Spleen (tissue), 11 donors: ENCODE measurements at regions not wholly inside any gene's neighbourhood (a gene's known extent, or its start where the extent isn't known, plus 50 kb on each side); places are given as distances from the start of the nearest gene placed in this dataset.

Experiments used
- DNase-seq: peaks from one replicate; pipeline ENCODE4 v3.0.0-alpha.2; 2020
- H3K27ac ChIP-seq, 8 donors: fragments of 200-600 bp; sonication (generic) in 7 of 8; 1 replicate in 4 of 8; 2 replicates in 4 of 8; pipeline versions ENCODE4 v1.5.0 to v1.8.0; 2016 to 2021; ENCODE audit warnings: inconsistent platforms in 4 of 8, mild to moderate bottlenecking in 4 of 8, moderate library complexity in 1 of 8
- H3K27me3 ChIP-seq, 7 donors: fragments of 200-600 bp; sonication (generic) in 6 of 7; replicated peaks in 1 of 7; 1 replicate in 4 of 7; 2 replicates in 3 of 7; pipeline versions ENCODE4 v1.5.0 to v1.8.0; 2016 to 2021; ENCODE audit warnings: inconsistent platforms in 3 of 7, mild to moderate bottlenecking in 1 of 7
- H3K36me3 ChIP-seq, 6 donors: fragments of 200-600 bp; sonication (generic) in 5 of 6; 1 replicate in 4 of 6; 2 replicates in 2 of 6; pipeline versions ENCODE4 v1.5.0 to v1.8.0; 2016 to 2021; ENCODE audit warnings: inconsistent platforms in 2 of 6
- H3K4me1 ChIP-seq, 6 donors: fragments of 200-600 bp; sonication (generic) in 5 of 6; 1 replicate in 3 of 6; 2 replicates in 3 of 6; pipeline versions ENCODE4 v1.5.0 to v1.8.0; 2016 to 2021; ENCODE audit warnings: inconsistent platforms in 3 of 6
- H3K4me3 ChIP-seq, 8 donors: fragments of 200-600 bp; sonication (generic) in 7 of 8; 1 replicate in 4 of 8; 2 replicates in 4 of 8; pipeline versions ENCODE4 v1.5.0 to v1.8.0; 2016 to 2021; ENCODE audit warnings: inconsistent platforms in 4 of 8, mild to moderate bottlenecking in 4 of 8, moderate library complexity in 2 of 8
- H3K9me3 ChIP-seq, 8 donors: fragments of 200-600 bp; sonication (generic) in 7 of 8; 1 replicate in 4 of 8; 2 replicates in 4 of 8; pipeline versions ENCODE4 v1.5.0 to v1.8.0; 2016 to 2021; ENCODE audit warnings: inconsistent platforms in 4 of 8
- POLR2A ChIP-seq, 3 donors: fragments of 450-650 bp; IDR thresholded peaks; one replicate each; pipeline ENCODE4 v1.5.1; 2017; ENCODE audit warnings: antibody characterized with exemption in 3 of 3, mild to moderate bottlenecking in 1 of 3
- POLR2AphosphoS5 ChIP-seq, 3 donors: sonication (generic); formaldehyde crosslinking; IDR thresholded peaks; one replicate each; pipeline ENCODE4 v1.5.1; 2017; ENCODE audit warnings: antibody characterized with exemption in 3 of 3
- WGBS, 5 donors: extraction: QIAGEN DNeasy Blood & Tissue Kit in 3 of 5; methylation state at CpG; one replicate each; pipeline versions ENCODE4 v1.1.5 to v1.1.7; 2013 to 2018; 5-methylcytosine and 5-hydroxymethylcytosine counted together
- intact Hi-C: fragments of 100-400 bp; cut with DNase I; formaldehyde crosslinking; loops from one replicate; pipeline ENCODE4 v1.15.0; 2023; ENCODE audit warnings: low total_unique reads
- TF ChIP-seq, protein P1 (sequence below), 11 experiments: fragments of 200-600 bp in 7 of 11; fragments of 450-650 bp in 4 of 11; sonication (generic) in 4 of 11; IDR thresholded peaks in 8 of 11; conservative IDR thresholded peaks in 3 of 11; 1 replicate in 7 of 11; 2 replicates in 4 of 11; pipeline versions ENCODE4 v1.4.0 to v1.8.0; 2016 to 2021; ENCODE audit warnings: antibody characterized with exemption in 11 of 11, inconsistent platforms in 4 of 11, mild to moderate bottlenecking in 1 of 11
- donor health status: healthy with polysubstance abuse.
- donor health status: DM: no; HTN: no; CAD: no; lungs with moderate emphysema.
- donor health status: DM: no; HTN: no; CAD: no.
- donor health status: Bipolar disorder and iron deficiency.
- donor health status: healthy.
- donor health status: DM: no; HTN: no; CAD: no.
- donor health status: DM: yes; HTN: yes; CAD: no.

DNA sequence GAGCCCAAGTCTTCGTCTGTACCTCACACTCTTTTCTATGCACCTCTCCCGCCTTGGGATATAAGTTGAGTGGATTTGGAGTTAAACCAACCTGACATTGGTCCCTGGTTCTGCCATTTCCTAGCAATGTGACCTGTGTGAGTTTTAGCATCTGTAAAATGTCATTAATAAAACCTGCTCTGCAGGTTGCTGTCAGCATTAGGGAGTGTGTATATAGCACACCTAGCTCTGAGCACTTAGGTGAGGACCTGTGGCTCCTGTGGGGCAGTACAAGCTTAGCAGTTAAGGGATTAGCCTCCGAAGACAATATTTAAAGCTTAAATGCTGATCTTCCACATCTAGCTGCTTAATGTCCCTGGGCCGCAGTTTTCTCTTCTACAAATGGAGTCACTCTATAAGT lies 248.0 kb downstream of the TMEM114 start:
- 81 to 91% (median 82%) methylated on average over 4 of the region's 4 CpGs for WGBS, 5 donors
- H3K36me3 ChIP-seq, result no peaks in the 10 kb centered on the region
- intact Hi-C loops, result no loop called here
- H3K4me3 ChIP-seq, result no peak overlapping the region
- peaks cover 0 to 6% (median 0%) of the 10 kb centered on the region in 7 donors for H3K27me3 ChIP-seq
- H3K9me3 ChIP-seq, result peaks cover 0 to 18% (median 6%) of the 10 kb centered on the region in 8 donors
- H3K4me1 ChIP-seq, result no peaks in the 10 kb centered on the region
- DNase-seq, result no peak
- no peak overlapping the region for H3K27ac ChIP-seq
- no peak for TF ChIP-seq POLR2AphosphoS5 (IDR thresholded peaks at IDR 0.05)
- TF ChIP-seq, protein P1, sequence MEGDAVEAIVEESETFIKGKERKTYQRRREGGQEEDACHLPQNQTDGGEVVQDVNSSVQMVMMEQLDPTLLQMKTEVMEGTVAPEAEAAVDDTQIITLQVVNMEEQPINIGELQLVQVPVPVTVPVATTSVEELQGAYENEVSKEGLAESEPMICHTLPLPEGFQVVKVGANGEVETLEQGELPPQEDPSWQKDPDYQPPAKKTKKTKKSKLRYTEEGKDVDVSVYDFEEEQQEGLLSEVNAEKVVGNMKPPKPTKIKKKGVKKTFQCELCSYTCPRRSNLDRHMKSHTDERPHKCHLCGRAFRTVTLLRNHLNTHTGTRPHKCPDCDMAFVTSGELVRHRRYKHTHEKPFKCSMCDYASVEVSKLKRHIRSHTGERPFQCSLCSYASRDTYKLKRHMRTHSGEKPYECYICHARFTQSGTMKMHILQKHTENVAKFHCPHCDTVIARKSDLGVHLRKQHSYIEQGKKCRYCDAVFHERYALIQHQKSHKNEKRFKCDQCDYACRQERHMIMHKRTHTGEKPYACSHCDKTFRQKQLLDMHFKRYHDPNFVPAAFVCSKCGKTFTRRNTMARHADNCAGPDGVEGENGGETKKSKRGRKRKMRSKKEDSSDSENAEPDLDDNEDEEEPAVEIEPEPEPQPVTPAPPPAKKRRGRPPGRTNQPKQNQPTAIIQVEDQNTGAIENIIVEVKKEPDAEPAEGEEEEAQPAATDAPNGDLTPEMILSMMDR (IDR thresholded peaks at IDR 0.05 in 8 of 11, conservative IDR thresholded peaks at IDR 0.05 in 3 of 11), result no peak
- no peak for TF ChIP-seq POLR2A (IDR thresholded peaks at IDR 0.05)

DNA sequence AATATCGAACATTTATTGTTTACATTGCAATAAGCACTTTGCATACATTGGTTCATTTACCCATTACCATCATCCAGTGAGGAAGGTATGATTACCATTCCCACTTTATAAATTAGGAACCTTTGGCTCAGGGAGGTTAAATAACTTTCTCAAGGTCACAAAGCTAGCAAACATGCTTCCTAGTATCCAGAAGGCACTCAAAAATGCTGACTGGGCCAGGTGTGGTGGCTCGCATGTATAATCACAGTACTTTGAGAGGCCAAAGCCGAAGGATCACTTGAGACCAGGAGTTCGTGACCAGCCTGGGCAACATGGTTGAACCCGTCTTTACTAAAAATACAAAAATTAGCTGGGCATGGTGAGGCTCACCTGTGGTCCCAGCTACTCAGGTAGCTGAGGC lies 259.6 kb downstream of the TMEM114 start:
- no peaks in the 10 kb centered on the region for H3K4me1 ChIP-seq
- H3K9me3 ChIP-seq, result peaks cover 0 to 26% (median 8%) of the 10 kb centered on the region in 8 donors
- no peak for DNase-seq
- WGBS, 5 donors, result 81 to 92% (median 88%) methylated on average over 4 to 5 of the region's 5 CpGs
- TF ChIP-seq, protein P1 (IDR thresholded peaks at IDR 0.05 in 8 of 11, conservative IDR thresholded peaks at IDR 0.05 in 3 of 11), result no peak
- TF ChIP-seq POLR2AphosphoS5 (IDR thresholded peaks at IDR 0.05), result no peak
- no peak for TF ChIP-seq POLR2A (IDR thresholded peaks at IDR 0.05)
- H3K27ac ChIP-seq, result no peak overlapping the region
- H3K27me3 ChIP-seq, result no peaks in the 10 kb centered on the region
- intact Hi-C loops, result no loop called here
- H3K4me3 ChIP-seq, result no peak overlapping the region
- H3K36me3 ChIP-seq, result no peaks in the 10 kb centered on the region

DNA sequence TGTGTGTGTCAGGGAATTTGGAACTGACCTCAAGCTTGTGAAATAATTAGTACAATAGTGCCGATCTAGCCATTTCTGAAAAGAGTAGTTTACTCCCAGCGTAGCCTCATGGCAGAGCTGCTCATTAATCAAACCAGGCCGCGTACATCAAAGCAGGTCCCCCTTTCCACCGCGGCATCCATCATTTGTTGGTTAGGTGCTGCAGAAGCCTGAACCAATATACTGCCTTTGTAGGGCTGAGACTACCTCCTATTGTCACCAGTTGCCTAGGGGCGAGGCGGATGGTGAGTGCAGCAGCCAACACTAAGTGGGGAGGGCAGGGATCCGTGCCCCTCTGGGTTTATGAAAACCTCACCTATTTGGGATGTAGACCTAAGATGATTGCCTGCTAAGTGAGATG lies 264.1 kb downstream of the TMEM114 start:
- intact Hi-C loops, result no loop called here
- WGBS, 5 donors, result 68 to 81% (median 72%) methylated on average over 9 of the region's 9 CpGs
- TF ChIP-seq POLR2A (IDR thresholded peaks at IDR 0.05), result no peak
- no peak for TF ChIP-seq POLR2AphosphoS5 (IDR thresholded peaks at IDR 0.05)
- TF ChIP-seq, protein P1 (IDR thresholded peaks at IDR 0.05 in 8 of 11, conservative IDR thresholded peaks at IDR 0.05 in 3 of 11), result no peak
- no peaks in the 10 kb centered on the region for H3K36me3 ChIP-seq
- H3K27ac ChIP-seq, result no peak overlapping the region
- DNase-seq, result no peak
- H3K4me3 ChIP-seq, result no peak overlapping the region
- H3K27me3 ChIP-seq, result no peaks in the 10 kb centered on the region
- H3K4me1 ChIP-seq, result no peaks in the 10 kb centered on the region
- H3K9me3 ChIP-seq, result peaks cover 0 to 30% (median 15%) of the 10 kb centered on the region in 8 donors

DNA sequence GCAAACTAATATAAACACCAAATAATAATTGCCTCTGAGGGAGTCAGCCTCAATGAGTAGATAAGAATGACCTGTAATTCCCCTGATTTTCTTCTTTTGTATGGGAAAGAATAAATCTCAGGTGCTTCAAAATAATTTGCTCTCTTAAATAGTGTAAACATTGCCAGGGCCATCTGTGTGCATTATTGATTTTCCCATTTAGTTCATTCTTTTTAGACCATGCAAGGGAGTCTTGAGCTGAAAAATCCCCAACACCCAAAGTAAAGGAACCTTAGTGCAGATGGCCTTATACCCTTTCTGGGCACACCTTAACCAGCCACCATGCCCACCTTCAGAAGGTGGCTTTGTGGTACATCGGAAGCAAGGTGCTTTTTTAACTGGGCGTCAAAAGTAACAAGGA lies 267.2 kb downstream of the TMEM114 start:
- TF ChIP-seq POLR2A (IDR thresholded peaks at IDR 0.05) (no peak), POLR2AphosphoS5 (IDR thresholded peaks at IDR 0.05) (no peak)
- TF ChIP-seq, protein P1 (IDR thresholded peaks at IDR 0.05 in 8 of 11, conservative IDR thresholded peaks at IDR 0.05 in 3 of 11), result no peak
- intact Hi-C loops, result no loop called here
- 89 to 98% (median 94%) methylated on average over 2 of the region's 2 CpGs for WGBS, 5 donors
- Histone ChIP-seq H3K4me1 (no peaks in the 10 kb centered on the region), H3K9me3 (peaks cover 0 to 44% (median 18%) of the 10 kb centered on the region in 8 donors), H3K27ac (no peak overlapping the region), H3K36me3 (no peaks in the 10 kb centered on the region), H3K4me3 (no peak overlapping the region), H3K27me3 (no peaks in the 10 kb centered on the region)
- DNase-seq, result no peak
